ENCODE measurements at regions not wholly inside any gene's neighbourhood (a gene's known extent, or its start where the extent isn't known, plus 50 kb on each side); places are given as distances from the start of the nearest gene placed in this dataset.
"Not testable (repeated sequence)": the region's sequence is repeated elsewhere in the genome, so short reads cannot be mapped to it uniquely, and the experiment has no call there.

- ATAC-seq (no peak), DNase-seq (no peak)
- Mint-ChIP-seq H3K27me3 (no peaks in the 10 kb centered on the region), H3K27ac (no peak overlapping the region), H3K4me1 (no peaks in the 10 kb centered on the region), H3K36me3 (ENCODE audit: low read depth) (no peaks in the 10 kb centered on the region), H3K4me3 (no peak overlapping the region)
- no peaks in the 10 kb centered on the region for H3K9me3 ChIP-seq (ENCODE audit: control insufficient read depth, low read length, poor library complexity, severe bottlenecking)
These were observed 738.6 kb downstream of the PCDH7 start for GRCh38 chr4:31458813-31459212.

GRCh38 chr4:31461421-31461820 lies 741.3 kb downstream of the PCDH7 start:
- Mint-ChIP-seq H3K27ac (no peak overlapping the region), H3K36me3 (ENCODE audit: low read depth) (no peaks in the 10 kb centered on the region), H3K4me1 (no peaks in the 10 kb centered on the region), H3K4me3 (no peak overlapping the region), H3K27me3 (no peaks in the 10 kb centered on the region)
- no peak for DNase-seq
- H3K9me3 ChIP-seq (ENCODE audit: control insufficient read depth, low read length, poor library complexity, severe bottlenecking): no peaks in the 10 kb centered on the region
- no peak for ATAC-seq

GRCh38 chr4:31467781-31468180 lies 747.6 kb downstream of the PCDH7 start:
- no peaks in the 10 kb centered on the region for H3K27me3 Mint-ChIP-seq
- no peaks in the 10 kb centered on the region for H3K9me3 ChIP-seq (ENCODE audit: control insufficient read depth, low read length, poor library complexity, severe bottlenecking)
- no peak overlapping the region for H3K27ac Mint-ChIP-seq
- no peaks in the 10 kb centered on the region for H3K36me3 Mint-ChIP-seq (ENCODE audit: low read depth)
- DNase-seq (no peak), ATAC-seq (no peak)
- H3K4me3 Mint-ChIP-seq: no peak overlapping the region
- H3K4me1 Mint-ChIP-seq: no peaks in the 10 kb centered on the region

GRCh38 chr4:31474221-31474620 lies 754.1 kb downstream of the PCDH7 start:
- Mint-ChIP-seq H3K36me3 (ENCODE audit: low read depth) (no peaks in the 10 kb centered on the region), H3K27ac (no peak overlapping the region), H3K4me3 (no peak overlapping the region), H3K4me1 (no peaks in the 10 kb centered on the region), H3K27me3 (no peaks in the 10 kb centered on the region)
- DNase-seq: no peak
- H3K9me3 ChIP-seq (ENCODE audit: control insufficient read depth, low read length, poor library complexity, severe bottlenecking): no peaks in the 10 kb centered on the region
- no peak for ATAC-seq

- H3K27ac Mint-ChIP-seq: no peak overlapping the region
- H3K36me3 Mint-ChIP-seq (ENCODE audit: low read depth): no peaks in the 10 kb centered on the region
- no peaks in the 10 kb centered on the region for H3K9me3 ChIP-seq (ENCODE audit: control insufficient read depth, low read length, poor library complexity, severe bottlenecking)
- no peak overlapping the region for H3K4me3 Mint-ChIP-seq
- no peaks in the 10 kb centered on the region for H3K4me1 Mint-ChIP-seq
- DNase-seq: no peak
- no peak for ATAC-seq
- H3K27me3 Mint-ChIP-seq: no peaks in the 10 kb centered on the region
These were observed 762.5 kb downstream of the PCDH7 start for GRCh38 chr4:31482691-31483090.

GRCh38 chr4:31499216-31499615 lies 779.0 kb downstream of the PCDH7 start:
- not testable (repeated sequence) for H3K27me3 Mint-ChIP-seq; H3K36me3 Mint-ChIP-seq (ENCODE audit: low read depth); H3K4me1 Mint-ChIP-seq; H3K4me3 Mint-ChIP-seq; H3K9me3 ChIP-seq (ENCODE audit: control insufficient read depth, low read length, poor library complexity, severe bottlenecking); ATAC-seq; H3K27ac Mint-ChIP-seq; DNase-seq

GRCh38 chr4:31516520-31516919 lies 796.4 kb downstream of the PCDH7 start:
- no peak overlapping the region for H3K27ac Mint-ChIP-seq
- H3K4me1 Mint-ChIP-seq: no peaks in the 10 kb centered on the region
- no peak for ATAC-seq
- no peaks in the 10 kb centered on the region for H3K27me3 Mint-ChIP-seq
- no peaks in the 10 kb centered on the region for H3K9me3 ChIP-seq (ENCODE audit: control insufficient read depth, low read length, poor library complexity, severe bottlenecking)
- H3K36me3 Mint-ChIP-seq (ENCODE audit: low read depth): no peaks in the 10 kb centered on the region
- no peak overlapping the region for H3K4me3 Mint-ChIP-seq
- DNase-seq: no peak

- Mint-ChIP-seq H3K4me3 (no peak overlapping the region), H3K27me3 (no peaks in the 10 kb centered on the region), H3K27ac (no peak overlapping the region), H3K4me1 (no peaks in the 10 kb centered on the region), H3K36me3 (ENCODE audit: low read depth) (no peaks in the 10 kb centered on the region)
- ATAC-seq (no peak), DNase-seq (no peak)
- no peaks in the 10 kb centered on the region for H3K9me3 ChIP-seq (ENCODE audit: control insufficient read depth, low read length, poor library complexity, severe bottlenecking)
These were observed 798.7 kb downstream of the PCDH7 start for GRCh38 chr4:31518796-31519250.

- H3K9me3 ChIP-seq (ENCODE audit: control insufficient read depth, low read length, poor library complexity, severe bottlenecking): no peaks in the 10 kb centered on the region
- no peak overlapping the region for H3K4me3 Mint-ChIP-seq
These were observed 810.4 kb downstream of the PCDH7 start for GRCh38 chr4:31530555-31530954.

GRCh38 chr4:31538877-31539276 lies 818.7 kb downstream of the PCDH7 start:
- H3K27me3 Mint-ChIP-seq: no peaks in the 10 kb centered on the region
- H3K36me3 Mint-ChIP-seq (ENCODE audit: low read depth): no peaks in the 10 kb centered on the region
- no peak for ATAC-seq
- H3K9me3 ChIP-seq (ENCODE audit: control insufficient read depth, low read length, poor library complexity, severe bottlenecking): no peaks in the 10 kb centered on the region
- H3K4me1 Mint-ChIP-seq: no peaks in the 10 kb centered on the region
- H3K27ac Mint-ChIP-seq: no peak overlapping the region
- no peak overlapping the region for H3K4me3 Mint-ChIP-seq
- no peak for DNase-seq

More at GRCh38 chr4:31530555-31530954, 810.4 kb downstream of the PCDH7 start:
- H3K4me1 Mint-ChIP-seq: no peaks in the 10 kb centered on the region
- no peaks in the 10 kb centered on the region for H3K27me3 Mint-ChIP-seq
- H3K27ac Mint-ChIP-seq: no peak overlapping the region
- DNase-seq: no peak
- H3K36me3 Mint-ChIP-seq (ENCODE audit: low read depth): no peaks in the 10 kb centered on the region
- ATAC-seq: no peak

- no peak for ATAC-seq
- DNase-seq: no peak
- no peaks in the 10 kb centered on the region for H3K9me3 ChIP-seq (ENCODE audit: control insufficient read depth, low read length, poor library complexity, severe bottlenecking)
- Mint-ChIP-seq H3K36me3 (ENCODE audit: low read depth) (no peaks in the 10 kb centered on the region), H3K27me3 (no peaks in the 10 kb centered on the region), H3K27ac (no peak overlapping the region), H3K4me1 (no peaks in the 10 kb centered on the region), H3K4me3 (no peak overlapping the region)
These were observed 819.3 kb downstream of the PCDH7 start for GRCh38 chr4:31539284-31540069.

- Mint-ChIP-seq H3K27me3 (no peaks in the 10 kb centered on the region), H3K4me3 (no peak overlapping the region), H3K36me3 (ENCODE audit: low read depth) (no peaks in the 10 kb centered on the region), H3K27ac (no peak overlapping the region), H3K4me1 (no peaks in the 10 kb centered on the region)
- H3K9me3 ChIP-seq (ENCODE audit: control insufficient read depth, low read length, poor library complexity, severe bottlenecking): no peaks in the 10 kb centered on the region
- DNase-seq (no peak), ATAC-seq (no peak)
These were observed 825.2 kb downstream of the PCDH7 start for GRCh38 chr4:31545330-31545729.

- Mint-ChIP-seq H3K27ac (no peak overlapping the region), H3K4me1 (no peaks in the 10 kb centered on the region), H3K27me3 (no peaks in the 10 kb centered on the region), H3K4me3 (no peak overlapping the region), H3K36me3 (ENCODE audit: low read depth) (no peaks in the 10 kb centered on the region)
- no peaks in the 10 kb centered on the region for H3K9me3 ChIP-seq (ENCODE audit: control insufficient read depth, low read length, poor library complexity, severe bottlenecking)
- no peak for DNase-seq
- no peak for ATAC-seq
These were observed 825.6 kb downstream of the PCDH7 start for GRCh38 chr4:31545755-31546154.

GRCh38 chr4:31548021-31548420 lies 827.9 kb downstream of the PCDH7 start:
- Mint-ChIP-seq H3K36me3 (ENCODE audit: low read depth) (no peaks in the 10 kb centered on the region), H3K27ac (no peak overlapping the region), H3K27me3 (no peaks in the 10 kb centered on the region), H3K4me1 (no peaks in the 10 kb centered on the region), H3K4me3 (no peak overlapping the region)
- no peak for DNase-seq
- H3K9me3 ChIP-seq (ENCODE audit: control insufficient read depth, low read length, poor library complexity, severe bottlenecking): no peaks in the 10 kb centered on the region
- ATAC-seq: no peak

Measured in T-helper 17 cell (primary cell).